B cell (primary cell): ENCODE measurements at regions not wholly inside any gene's neighbourhood (a gene's known extent, or its start where the extent isn't known, plus 50 kb on each side); places are given as distances from the start of the nearest gene placed in this dataset.

Experiments used
- ATAC-seq: fragments of 200-7000 bp; cut with Tn5 transposase; one replicate; pipeline ENCODE4 v1.10.0; 2021; ENCODE audit warnings: low read depth, mild to moderate bottlenecking, moderate number of reproducible peaks, moderate library complexity
- CTCF ChIA-PET: fragments of 350-600 bp; sonication (Branson Sonifier 250); formaldehyde crosslinking; loops from one replicate; lab custom pipeline; 2021; ENCODE audit warnings: antibody characterized with exemption, inconsistent platforms; lab: Charles Lee
- POLR2A ChIA-PET: fragments of 350-600 bp; sonication (Branson Sonifier 250); formaldehyde crosslinking; loops from one replicate; lab custom pipeline; 2021; ENCODE audit warnings: antibody characterized with exemption; lab: Charles Lee
- DNase-seq: peaks from one replicate; pipeline ENCODE4 v3.0.0; 2013
- H2AFZ ChIP-seq: 2 replicates; pipeline ENCODE4 v1.6.1; 2012; ENCODE audit warnings: mild to moderate bottlenecking, low read depth, low read length; ENCODE audit not compliant: insufficient read depth, poor library complexity, severe bottlenecking
- H3K27ac ChIP-seq, 2 donors: 1 replicate in 1 of 2; 2 replicates in 1 of 2; pipeline ENCODE4 v1.5.1; 2012 to 2013; ENCODE audit warnings: low read length in 2 of 2, mild to moderate bottlenecking in 2 of 2, moderate library complexity in 1 of 2
- H3K27me3 ChIP-seq, 4 experiments: fragments of 200-600 bp in 1 of 4; sonication (generic) in 1 of 4; replicated peaks in 1 of 4; 1 replicate in 2 of 4; 2 replicates in 2 of 4; pipeline versions ENCODE4 v1.6.1 to v1.7.0; 2013 to 2016; ENCODE audit warnings: low read length in 3 of 4, mild to moderate bottlenecking in 2 of 4, mixed read lengths in 1 of 4, moderate library complexity in 1 of 4; ENCODE audit not compliant: insufficient read depth in 4 of 4, control insufficient read depth in 3 of 4; ENCODE audit errors: control extremely low read depth in 1 of 4
- H3K36me3 ChIP-seq, 2 experiments: replicated peaks in 1 of 2; 1 replicate in 1 of 2; 2 replicates in 1 of 2; pipeline versions ENCODE4 v1.6.1 to v1.7.1; 2013; ENCODE audit warnings: low read length in 1 of 2; ENCODE audit not compliant: insufficient read depth in 2 of 2, control insufficient read depth in 1 of 2; ENCODE audit errors: control extremely low read depth in 1 of 2, extremely low read depth in 1 of 2
- H3K4me1 ChIP-seq, 2 donors: fragments of 200-600 bp in 1 of 2; sonication (generic) in 1 of 2; 1 replicate in 1 of 2; 2 replicates in 1 of 2; pipeline versions ENCODE4 v1.5.1 to v1.6.1; 2013 to 2017; ENCODE audit warnings: low read length in 2 of 2; ENCODE audit not compliant: control insufficient read depth in 2 of 2, insufficient read depth in 2 of 2
- H3K4me2 ChIP-seq: replicated peaks from 2 replicates; pipeline ENCODE3; 2012; ENCODE audit warnings: mild to moderate bottlenecking, low read depth, low read length; ENCODE audit not compliant: poor library complexity, severe bottlenecking
- H3K4me3 ChIP-seq, 5 experiments: fragments of 200-600 bp in 1 of 5; sonication (generic) in 1 of 5; 1 replicate in 3 of 5; 2 replicates in 2 of 5; pipeline versions ENCODE4 v1.5.1 to v1.7.0; 2011 to 2016; ENCODE audit warnings: low read length in 4 of 5, mild to moderate bottlenecking in 4 of 5, low read depth in 2 of 5, control low read depth in 1 of 5, moderate library complexity in 1 of 5; ENCODE audit not compliant: insufficient read depth in 1 of 5; ENCODE audit errors: control extremely low read depth in 1 of 5, extremely low read depth in 1 of 5
- H3K79me2 ChIP-seq: fragments of 200-600 bp; sonication (generic); one replicate; pipeline ENCODE4 v1.6.0; 2016; ENCODE audit warnings: low read length; ENCODE audit not compliant: control insufficient read depth, insufficient read depth
- H3K9ac ChIP-seq: fragments of 200-600 bp; sonication (generic); 2 replicates; pipeline ENCODE4 v1.6.1; 2017; ENCODE audit warnings: mild to moderate bottlenecking, low read length, moderate library complexity
- H3K9me3 ChIP-seq, 3 donors: one replicate each; pipeline versions ENCODE4 v1.6.1 to v1.7.1; 2013; ENCODE audit warnings: low read length in 2 of 3; ENCODE audit not compliant: control insufficient read depth in 2 of 3, insufficient read depth in 1 of 3; ENCODE audit errors: control extremely low read depth in 1 of 3
- H4K20me1 ChIP-seq: 2 replicates; pipeline ENCODE4 v1.6.0; 2012; ENCODE audit warnings: mild to moderate bottlenecking, low read length; ENCODE audit not compliant: insufficient read depth, control insufficient read depth, poor library complexity, severe bottlenecking
- H3K27ac Mint-ChIP-seq: one replicate; pipeline ENCODE4 v1.8.0; 2021; ENCODE audit warnings: mixed read lengths
- H3K27me3 Mint-ChIP-seq: one replicate; pipeline ENCODE4 v1.8.0; 2021; ENCODE audit warnings: mixed read lengths
- H3K4me1 Mint-ChIP-seq: one replicate; pipeline ENCODE4 v1.8.0; 2021; ENCODE audit warnings: mixed read lengths
- H3K4me3 Mint-ChIP-seq: one replicate; pipeline ENCODE4 v1.8.0; 2021; ENCODE audit warnings: mixed read lengths
- H3K9me3 Mint-ChIP-seq: one replicate; pipeline ENCODE4 v1.8.0; 2022; ENCODE audit warnings: mixed read lengths; ENCODE audit not compliant: insufficient read depth
- CTCF ChIP-seq: fragments of 200-600 bp; IDR thresholded peaks from one replicate; pipeline ENCODE4 v1.8.0; 2022; ENCODE audit warnings: antibody characterized with exemption, mild to moderate bottlenecking
- EZH2 ChIP-seq: IDR thresholded peaks from 2 replicates; pipeline ENCODE4 v1.6.1; 2012; ENCODE audit warnings: borderline replicate concordance, low read depth, mild to moderate bottlenecking, moderate library complexity, low read length; ENCODE audit not compliant: insufficient read depth, poor library complexity, severe bottlenecking
- WGBS: methylation state at CpG from one replicate; pipeline ENCODE4 v1.1.5; 2013; ENCODE audit warnings: missing lambda C conversion rate; ENCODE audit not compliant: insufficient coverage; 5-methylcytosine and 5-hydroxymethylcytosine counted together
- intact Hi-C: fragments of 100-400 bp; cut with micrococcal nuclease; formaldehyde crosslinking; loops from one replicate; pipeline ENCODE4 v1.10.0; 2022

- Mint-ChIP-seq H3K4me1 (no peaks in the 10 kb centered on the region), H3K27ac (no peak overlapping the region), H3K27me3 (peaks cover 3% of the 10 kb centered on the region), H3K4me3 (no peak overlapping the region), H3K9me3 (no peaks in the 10 kb centered on the region)
- H3K27me3 ChIP-seq: no peaks in the 10 kb centered on the region
- no peak for TF ChIP-seq EZH2
- no peak for TF ChIP-seq CTCF
- ChIA-PET POLR2A (no interaction called here), CTCF (no interaction called here)
- H3K9me3 ChIP-seq: no peaks in the 10 kb centered on the region
- no CpG with 5 or more reads among the region's 1 CpG for WGBS
- H3K4me1 ChIP-seq: no peaks in the 10 kb centered on the region
- intact Hi-C loops: no loop called here
- H3K4me2 ChIP-seq: no peak overlapping the region
- no peak overlapping the region for H2AFZ ChIP-seq
- no peaks in the 10 kb centered on the region for H3K79me2 ChIP-seq
- DNase-seq (no peak), ATAC-seq (no peak)
- no peaks in the 10 kb centered on the region for H3K36me3 ChIP-seq
- H3K9ac ChIP-seq: no peak overlapping the region
- no peaks in the 10 kb centered on the region for H4K20me1 ChIP-seq
- no peak overlapping the region for H3K4me3 ChIP-seq
- no peak overlapping the region for H3K27ac ChIP-seq
Observed at GRCh38 chr5:96236831-96237230, 196.2 kb downstream of the PCSK1 start.

- no peak overlapping the region for H2AFZ ChIP-seq
- intact Hi-C loops: no loop called here
- peaks cover 3% of the 10 kb centered on the region for H3K27me3 Mint-ChIP-seq
Observed at GRCh38 chr5:96236051-96236450, 197.0 kb downstream of the PCSK1 start.

More at GRCh38 chr5:96236051-96236450, 197.0 kb downstream of the PCSK1 start:
- Histone ChIP-seq H3K79me2 (no peaks in the 10 kb centered on the region), H3K27ac (no peak overlapping the region), H4K20me1 (no peaks in the 10 kb centered on the region), H3K4me1 (no peaks in the 10 kb centered on the region), H3K4me3 (no peak overlapping the region), H3K27me3 (no peaks in the 10 kb centered on the region), H3K9ac (no peak overlapping the region), H3K4me2 (no peak overlapping the region), H3K36me3 (no peaks in the 10 kb centered on the region), H3K9me3 (no peaks in the 10 kb centered on the region)
- no peak for TF ChIP-seq CTCF
- TF ChIP-seq EZH2: no peak
- CTCF ChIA-PET: interaction anchor here (0.6 kb wide), 1 partner anchor 383 kb away, joined by 3 read pairs; no protein-coding TSS in a partner anchor
- WGBS: 100% methylated on average over 1 of the region's 1 CpG
- ATAC-seq (no peak), DNase-seq (no peak)
- H3K4me1 Mint-ChIP-seq: no peaks in the 10 kb centered on the region
- no peak overlapping the region for H3K4me3 Mint-ChIP-seq
- no peaks in the 10 kb centered on the region for H3K9me3 Mint-ChIP-seq
- POLR2A ChIA-PET: no interaction called here
- no peak overlapping the region for H3K27ac Mint-ChIP-seq
